ENCODE measurements at regions not wholly inside any gene's neighbourhood (a gene's known extent, or its start where the extent isn't known, plus 50 kb on each side); places are given as distances from the start of the nearest gene placed in this dataset.

- TF ChIP-seq CTCF (IDR thresholded peaks at IDR 0.05) (no peak), POLR2AphosphoS5 (IDR thresholded peaks at IDR 0.05) (no peak), POLR2A (IDR thresholded peaks at IDR 0.05) (no peak), EP300 (IDR thresholded peaks at IDR 0.05) (no peak)
These were observed 462.5 kb upstream of the TBX3 start for GRCh38 chr12:115146453-115146852.

All from upper lobe of left lung (tissue), 4 donors.